GM21360 (cell line): ENCODE measurements at regions not wholly inside any gene's neighbourhood (a gene's known extent, or its start where the extent isn't known, plus 50 kb on each side); places are given as distances from the start of the nearest gene placed in this dataset.
"Not testable (repeated sequence)": the region's sequence is repeated elsewhere in the genome, so short reads cannot be mapped to it uniquely, and the experiment has no call there.

Experiments
- ATAC-seq: cut with Tn5 transposase; IDR thresholded peaks from one replicate; pipeline ENCODE4 v1.9.1; 2021; ENCODE audit warnings: mild to moderate bottlenecking, moderate library complexity; ENCODE audit not compliant: unreplicated experiment

- no peak for ATAC-seq
Measured at GRCh38 chr10:21041763-21042458, 144.8 kb upstream of the NEBL start.

GRCh38 chr10:21039721-21040120 lies 142.6 kb upstream of the NEBL start:
- no peak for ATAC-seq

- ATAC-seq: no peak
Measured at GRCh38 chr10:21036757-21037156, 139.6 kb upstream of the NEBL start.

- not testable (repeated sequence) for ATAC-seq
Measured at GRCh38 chr10:21034770-21035169, 137.7 kb upstream of the NEBL start.

- ATAC-seq: no peak
Measured at GRCh38 chr10:21034241-21034640, 137.1 kb upstream of the NEBL start.

- no peak for ATAC-seq
Measured at GRCh38 chr10:21032587-21033319, 135.6 kb upstream of the NEBL start.

GRCh38 chr10:21031232-21031795 lies 134.2 kb upstream of the NEBL start:
- no peak for ATAC-seq

GRCh38 chr10:21030091-21030490 lies 133.0 kb upstream of the NEBL start:
- ATAC-seq: no peak

- no peak for ATAC-seq
Measured at GRCh38 chr10:21022821-21023220, 125.7 kb upstream of the NEBL start.

- ATAC-seq: no peak
Measured at GRCh38 chr10:21021843-21022594, 124.9 kb upstream of the NEBL start.

GRCh38 chr10:21021231-21021630 lies 124.1 kb upstream of the NEBL start:
- ATAC-seq: no peak

GRCh38 chr10:21020545-21020944 lies 123.4 kb upstream of the NEBL start:
- ATAC-seq: peak; percentile 97

- no peak for ATAC-seq
Measured at GRCh38 chr10:21019436-21019835, 122.3 kb upstream of the NEBL start.

GRCh38 chr10:21015851-21016250 lies 118.7 kb upstream of the NEBL start:
- no peak for ATAC-seq

- ATAC-seq: no peak
Measured at GRCh38 chr10:21014141-21014540, 117.0 kb upstream of the NEBL start.

GRCh38 chr10:21011433-21012018 lies 114.4 kb upstream of the NEBL start:
- no peak for ATAC-seq

- no peak for ATAC-seq
Measured at GRCh38 chr10:21010615-21011014, 113.5 kb upstream of the NEBL start.

GRCh38 chr10:21003240-21003822 lies 106.2 kb upstream of the NEBL start:
- ATAC-seq: no peak

- no peak for ATAC-seq
Measured at GRCh38 chr10:21002091-21002878, 105.2 kb upstream of the NEBL start.

GRCh38 chr10:20999699-21000098 lies 102.6 kb upstream of the NEBL start:
- ATAC-seq: no peak
